WTC11 (cell line): ENCODE measurements at regions not wholly inside any gene's neighbourhood (a gene's known extent, or its start where the extent isn't known, plus 50 kb on each side); places are given as distances from the start of the nearest gene placed in this dataset.

Experiments
- ATAC-seq: fragments of 200-7000 bp; cut with Tn5 transposase; 2 replicates; pipeline ENCODE4 v1.10.0; 2021; ENCODE audit warnings: mild to moderate bottlenecking, moderate library complexity
- CTCF ChIA-PET: fragments of 300-600 bp; sonication (Branson Sonifier 250); formaldehyde crosslinking; loops from one replicate; lab custom pipeline; 2021; ENCODE audit warnings: antibody characterized with exemption; lab: Charles Lee
- POLR2A ChIA-PET: fragments of 350-600 bp; sonication (Branson Sonifier 250); formaldehyde crosslinking; loops from one replicate; lab custom pipeline; 2021; ENCODE audit warnings: antibody characterized with exemption; lab: Charles Lee
- DNase-seq: peaks from one replicate; pipeline ENCODE4 v3.0.0; 2021; ENCODE audit warnings: low spot score
- H3K27ac Mint-ChIP-seq: 2 replicates; pipeline ENCODE4 v1.8.0; 2021; ENCODE audit warnings: mixed read lengths
- H3K27me3 Mint-ChIP-seq: 2 replicates; pipeline ENCODE4 v1.8.0; 2021; ENCODE audit warnings: low read depth, mild to moderate bottlenecking, moderate library complexity, mixed read lengths
- H3K36me3 Mint-ChIP-seq: 2 replicates; pipeline ENCODE4 v1.8.0; 2021; ENCODE audit warnings: mixed read lengths
- H3K4me1 Mint-ChIP-seq: 2 replicates; pipeline ENCODE4 v1.8.0; 2022; ENCODE audit warnings: mixed read lengths
- H3K4me3 Mint-ChIP-seq: 2 replicates; pipeline ENCODE4 v1.8.0; 2021; ENCODE audit warnings: mild to moderate bottlenecking, moderate library complexity, mixed read lengths
- H3K9me3 Mint-ChIP-seq: 2 replicates; pipeline ENCODE4 v1.8.0; 2021; ENCODE audit warnings: mixed read lengths
- FOXJ3 ChIP-seq: sonication (generic); formaldehyde crosslinking; IDR thresholded peaks from 2 replicates; pipeline ENCODE4 v1.9.0; 2021; ENCODE audit warnings: missing genetic modification reagents, mild to moderate bottlenecking, borderline replicate concordance
- FOXP1 ChIP-seq: sonication (generic); formaldehyde crosslinking; IDR thresholded peaks from 2 replicates; pipeline ENCODE4 v1.8.0; 2022; ENCODE audit warnings: missing genetic modification reagents, mild to moderate bottlenecking, moderate library complexity, borderline replicate concordance
- MXD4 ChIP-seq: fragments of 250-450 bp; sonication (Bioruptor Pico); IDR thresholded peaks from 2 replicates; pipeline ENCODE4 v1.8.0; 2021; ENCODE audit warnings: mild to moderate bottlenecking, moderate library complexity, borderline replicate concordance
- RELA ChIP-seq: sonication (generic); formaldehyde crosslinking; IDR thresholded peaks from 2 replicates; pipeline ENCODE4 v1.8.1; 2022; ENCODE audit warnings: missing genetic modification reagents, mild to moderate bottlenecking, borderline replicate concordance
- TP53 ChIP-seq: sonication (generic); formaldehyde crosslinking; IDR thresholded peaks from 2 replicates; pipeline ENCODE4 v1.8.1; 2023; ENCODE audit warnings: mild to moderate bottlenecking, missing genetic modification reagents
- ZNF232 ChIP-seq: sonication (generic); formaldehyde crosslinking; IDR thresholded peaks from 2 replicates; pipeline ENCODE4 v1.8.0; 2022; ENCODE audit warnings: mild to moderate bottlenecking, missing genetic modification reagents
- TF ChIP-seq, protein P1 (sequence below): fragments of 250-450 bp; sonication (Bioruptor Pico); conservative IDR thresholded peaks from 2 replicates; pipeline ENCODE4 v1.9.0; 2021; ENCODE audit warnings: mild to moderate bottlenecking
- TF ChIP-seq, protein P2 (sequence below): sonication (generic); formaldehyde crosslinking; conservative IDR thresholded peaks from 2 replicates; pipeline ENCODE4 v1.8.1; 2023; ENCODE audit warnings: mild to moderate bottlenecking, low read depth, missing genetic modification reagents, moderate library complexity
- TF ChIP-seq, protein P3 (sequence below): sonication (generic); formaldehyde crosslinking; IDR thresholded peaks from 2 replicates; pipeline ENCODE4 v1.8.1; 2023; ENCODE audit warnings: mild to moderate bottlenecking, missing genetic modification reagents, borderline replicate concordance
- TF ChIP-seq, protein P4 (sequence below): sonication (generic); formaldehyde crosslinking; IDR thresholded peaks from 2 replicates; pipeline ENCODE4 v1.8.0; 2022; ENCODE audit warnings: mild to moderate bottlenecking, missing genetic modification reagents
- TF ChIP-seq, protein P5 (sequence below): sonication (generic); formaldehyde crosslinking; IDR thresholded peaks from 2 replicates; pipeline ENCODE4 v1.8.0; 2023; ENCODE audit warnings: missing genetic modification reagents
- TF ChIP-seq, protein P6 (sequence below): sonication (generic); formaldehyde crosslinking; IDR thresholded peaks from 2 replicates; pipeline ENCODE4 v1.8.0; 2022; ENCODE audit warnings: mild to moderate bottlenecking, missing genetic modification reagents
- TF ChIP-seq, protein P7 (sequence below): sonication (generic); formaldehyde crosslinking; IDR thresholded peaks from 2 replicates; pipeline ENCODE4 v1.8.1; 2022; ENCODE audit warnings: low read depth, missing genetic modification reagents, borderline replicate concordance

DNA sequence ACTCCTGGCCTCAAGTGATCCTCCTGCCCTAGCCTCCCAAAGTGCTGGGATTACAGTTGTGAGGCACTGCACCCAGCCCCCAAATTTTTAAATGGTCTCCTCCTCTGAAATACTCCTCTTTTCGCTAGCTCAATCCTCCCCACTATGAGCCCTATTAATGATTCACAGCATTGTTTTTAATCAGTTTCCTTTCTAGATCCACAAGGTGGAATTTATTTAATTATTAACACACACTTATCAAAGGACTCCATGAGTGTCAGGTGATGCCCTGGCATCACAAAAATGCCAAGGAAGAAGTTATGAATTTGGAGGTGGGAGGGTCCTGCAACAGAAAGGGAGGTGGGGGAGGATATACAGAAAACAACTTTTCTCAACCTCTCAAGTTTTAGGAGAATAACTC, 806.5 kb downstream of the PRELID2 start:
- peaks cover 23% of the 10 kb centered on the region for H3K27me3 Mint-ChIP-seq
- peaks cover 15% of the 10 kb centered on the region for H3K4me1 Mint-ChIP-seq
- DNase-seq = no peak
- H3K27ac Mint-ChIP-seq = no peak overlapping the region
- CTCF ChIA-PET = no interaction called here
- no peaks in the 10 kb centered on the region for H3K9me3 Mint-ChIP-seq
- H3K36me3 Mint-ChIP-seq = no peaks in the 10 kb centered on the region
- ATAC-seq = no peak
- no peak for TF ChIP-seq RELA (CRISPR knock-in tag)
- TF ChIP-seq, protein P1, sequence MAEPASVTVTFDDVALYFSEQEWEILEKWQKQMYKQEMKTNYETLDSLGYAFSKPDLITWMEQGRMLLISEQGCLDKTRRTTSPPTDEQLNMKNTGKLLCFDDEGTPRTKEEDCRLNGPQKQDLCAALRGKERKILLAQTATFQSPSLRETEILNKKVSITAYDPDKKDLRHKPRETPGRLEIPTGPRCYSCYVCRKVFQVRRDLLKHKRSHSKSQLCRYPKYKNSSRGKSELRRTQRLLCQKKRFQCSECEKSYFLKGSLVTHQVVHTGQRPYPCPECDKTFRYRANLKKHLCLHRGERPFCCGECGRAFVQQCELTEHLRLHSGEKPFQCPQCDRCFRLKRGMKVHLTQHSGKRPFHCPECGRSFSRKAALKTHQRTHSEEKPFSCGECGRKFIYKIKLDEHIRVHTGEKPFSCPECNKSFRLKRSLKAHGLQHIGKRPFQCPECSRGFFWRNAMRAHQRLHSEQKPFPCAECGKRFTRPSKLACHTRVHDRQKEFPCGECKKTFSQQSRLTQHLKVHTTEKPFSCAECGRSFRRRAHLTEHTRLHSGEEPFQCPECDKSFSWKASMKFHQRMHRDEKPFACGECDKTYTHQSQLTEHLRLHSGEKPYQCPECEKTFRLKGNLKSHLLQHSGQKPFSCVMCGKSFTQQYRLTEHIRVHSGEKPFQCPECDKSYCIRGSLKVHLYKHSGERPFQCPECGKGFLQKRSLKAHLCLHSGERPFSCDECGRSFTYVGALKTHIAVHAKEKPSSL (CRISPR knock-in tag) = no peak
- TF ChIP-seq FOXP1 (CRISPR knock-in tag) = no peak
- TF ChIP-seq, protein P2, sequence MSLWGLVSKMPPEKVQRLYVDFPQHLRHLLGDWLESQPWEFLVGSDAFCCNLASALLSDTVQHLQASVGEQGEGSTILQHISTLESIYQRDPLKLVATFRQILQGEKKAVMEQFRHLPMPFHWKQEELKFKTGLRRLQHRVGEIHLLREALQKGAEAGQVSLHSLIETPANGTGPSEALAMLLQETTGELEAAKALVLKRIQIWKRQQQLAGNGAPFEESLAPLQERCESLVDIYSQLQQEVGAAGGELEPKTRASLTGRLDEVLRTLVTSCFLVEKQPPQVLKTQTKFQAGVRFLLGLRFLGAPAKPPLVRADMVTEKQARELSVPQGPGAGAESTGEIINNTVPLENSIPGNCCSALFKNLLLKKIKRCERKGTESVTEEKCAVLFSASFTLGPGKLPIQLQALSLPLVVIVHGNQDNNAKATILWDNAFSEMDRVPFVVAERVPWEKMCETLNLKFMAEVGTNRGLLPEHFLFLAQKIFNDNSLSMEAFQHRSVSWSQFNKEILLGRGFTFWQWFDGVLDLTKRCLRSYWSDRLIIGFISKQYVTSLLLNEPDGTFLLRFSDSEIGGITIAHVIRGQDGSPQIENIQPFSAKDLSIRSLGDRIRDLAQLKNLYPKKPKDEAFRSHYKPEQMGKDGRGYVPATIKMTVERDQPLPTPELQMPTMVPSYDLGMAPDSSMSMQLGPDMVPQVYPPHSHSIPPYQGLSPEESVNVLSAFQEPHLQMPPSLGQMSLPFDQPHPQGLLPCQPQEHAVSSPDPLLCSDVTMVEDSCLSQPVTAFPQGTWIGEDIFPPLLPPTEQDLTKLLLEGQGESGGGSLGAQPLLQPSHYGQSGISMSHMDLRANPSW = no peak
- TF ChIP-seq, protein P3, sequence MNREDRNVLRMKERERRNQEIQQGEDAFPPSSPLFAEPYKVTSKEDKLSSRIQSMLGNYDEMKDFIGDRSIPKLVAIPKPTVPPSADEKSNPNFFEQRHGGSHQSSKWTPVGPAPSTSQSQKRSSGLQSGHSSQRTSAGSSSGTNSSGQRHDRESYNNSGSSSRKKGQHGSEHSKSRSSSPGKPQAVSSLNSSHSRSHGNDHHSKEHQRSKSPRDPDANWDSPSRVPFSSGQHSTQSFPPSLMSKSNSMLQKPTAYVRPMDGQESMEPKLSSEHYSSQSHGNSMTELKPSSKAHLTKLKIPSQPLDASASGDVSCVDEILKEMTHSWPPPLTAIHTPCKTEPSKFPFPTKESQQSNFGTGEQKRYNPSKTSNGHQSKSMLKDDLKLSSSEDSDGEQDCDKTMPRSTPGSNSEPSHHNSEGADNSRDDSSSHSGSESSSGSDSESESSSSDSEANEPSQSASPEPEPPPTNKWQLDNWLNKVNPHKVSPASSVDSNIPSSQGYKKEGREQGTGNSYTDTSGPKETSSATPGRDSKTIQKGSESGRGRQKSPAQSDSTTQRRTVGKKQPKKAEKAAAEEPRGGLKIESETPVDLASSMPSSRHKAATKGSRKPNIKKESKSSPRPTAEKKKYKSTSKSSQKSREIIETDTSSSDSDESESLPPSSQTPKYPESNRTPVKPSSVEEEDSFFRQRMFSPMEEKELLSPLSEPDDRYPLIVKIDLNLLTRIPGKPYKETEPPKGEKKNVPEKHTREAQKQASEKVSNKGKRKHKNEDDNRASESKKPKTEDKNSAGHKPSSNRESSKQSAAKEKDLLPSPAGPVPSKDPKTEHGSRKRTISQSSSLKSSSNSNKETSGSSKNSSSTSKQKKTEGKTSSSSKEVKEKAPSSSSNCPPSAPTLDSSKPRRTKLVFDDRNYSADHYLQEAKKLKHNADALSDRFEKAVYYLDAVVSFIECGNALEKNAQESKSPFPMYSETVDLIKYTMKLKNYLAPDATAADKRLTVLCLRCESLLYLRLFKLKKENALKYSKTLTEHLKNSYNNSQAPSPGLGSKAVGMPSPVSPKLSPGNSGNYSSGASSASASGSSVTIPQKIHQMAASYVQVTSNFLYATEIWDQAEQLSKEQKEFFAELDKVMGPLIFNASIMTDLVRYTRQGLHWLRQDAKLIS (CRISPR knock-in tag) = no peak
- no peak for TF ChIP-seq FOXJ3 (CRISPR knock-in tag)
- no peak for TF ChIP-seq MXD4 (CRISPR knock-in tag)
- TF ChIP-seq, protein P4, sequence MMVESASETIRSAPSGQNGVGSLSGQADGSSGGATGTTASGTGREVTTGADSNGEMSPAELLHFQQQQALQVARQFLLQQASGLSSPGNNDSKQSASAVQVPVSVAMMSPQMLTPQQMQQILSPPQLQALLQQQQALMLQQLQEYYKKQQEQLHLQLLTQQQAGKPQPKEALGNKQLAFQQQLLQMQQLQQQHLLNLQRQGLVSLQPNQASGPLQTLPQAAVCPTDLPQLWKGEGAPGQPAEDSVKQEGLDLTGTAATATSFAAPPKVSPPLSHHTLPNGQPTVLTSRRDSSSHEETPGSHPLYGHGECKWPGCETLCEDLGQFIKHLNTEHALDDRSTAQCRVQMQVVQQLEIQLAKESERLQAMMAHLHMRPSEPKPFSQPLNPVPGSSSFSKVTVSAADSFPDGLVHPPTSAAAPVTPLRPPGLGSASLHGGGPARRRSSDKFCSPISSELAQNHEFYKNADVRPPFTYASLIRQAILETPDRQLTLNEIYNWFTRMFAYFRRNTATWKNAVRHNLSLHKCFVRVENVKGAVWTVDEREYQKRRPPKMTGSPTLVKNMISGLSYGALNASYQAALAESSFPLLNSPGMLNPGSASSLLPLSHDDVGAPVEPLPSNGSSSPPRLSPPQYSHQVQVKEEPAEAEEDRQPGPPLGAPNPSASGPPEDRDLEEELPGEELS (CRISPR knock-in tag) = no peak
- no peak for TF ChIP-seq TP53 (CRISPR knock-in tag)
- POLR2A ChIA-PET = no interaction called here
- H3K4me3 Mint-ChIP-seq = no peak overlapping the region

DNA sequence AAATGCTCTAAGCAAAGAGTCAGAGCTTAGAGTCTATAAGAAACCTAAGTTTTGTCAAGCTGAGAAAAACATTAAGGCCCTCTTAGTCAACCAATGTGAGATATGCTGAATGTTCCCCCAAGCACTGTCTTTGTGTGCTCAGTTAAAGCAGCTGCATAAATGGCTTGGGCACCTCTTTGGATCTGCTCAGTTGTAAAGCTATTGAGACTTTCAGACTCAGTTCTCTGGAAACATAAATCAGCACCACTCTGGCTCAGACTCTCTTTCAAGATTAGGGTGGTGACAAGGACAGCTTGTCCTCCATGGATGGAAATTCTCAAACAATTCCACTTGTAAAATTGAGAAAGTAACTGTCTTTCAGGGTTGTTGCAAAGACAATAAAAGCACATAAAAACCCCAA, 807.9 kb downstream of the PRELID2 start:
- Mint-ChIP-seq H3K36me3 (no peaks in the 10 kb centered on the region), H3K4me3 (no peak overlapping the region), H3K9me3 (no peaks in the 10 kb centered on the region), H3K27ac (no peak overlapping the region), H3K4me1 (peaks cover 15% of the 10 kb centered on the region), H3K27me3 (peaks cover 19% of the 10 kb centered on the region)
- TF ChIP-seq, protein P5, sequence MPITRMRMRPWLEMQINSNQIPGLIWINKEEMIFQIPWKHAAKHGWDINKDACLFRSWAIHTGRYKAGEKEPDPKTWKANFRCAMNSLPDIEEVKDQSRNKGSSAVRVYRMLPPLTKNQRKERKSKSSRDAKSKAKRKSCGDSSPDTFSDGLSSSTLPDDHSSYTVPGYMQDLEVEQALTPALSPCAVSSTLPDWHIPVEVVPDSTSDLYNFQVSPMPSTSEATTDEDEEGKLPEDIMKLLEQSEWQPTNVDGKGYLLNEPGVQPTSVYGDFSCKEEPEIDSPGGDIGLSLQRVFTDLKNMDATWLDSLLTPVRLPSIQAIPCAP = no peak
- TF ChIP-seq, protein P6, sequence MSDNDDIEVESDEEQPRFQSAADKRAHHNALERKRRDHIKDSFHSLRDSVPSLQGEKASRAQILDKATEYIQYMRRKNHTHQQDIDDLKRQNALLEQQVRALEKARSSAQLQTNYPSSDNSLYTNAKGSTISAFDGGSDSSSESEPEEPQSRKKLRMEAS (CRISPR knock-in tag) = no peak
- TF ChIP-seq, protein P3 (CRISPR knock-in tag) = no peak
- TF ChIP-seq, protein P7, sequence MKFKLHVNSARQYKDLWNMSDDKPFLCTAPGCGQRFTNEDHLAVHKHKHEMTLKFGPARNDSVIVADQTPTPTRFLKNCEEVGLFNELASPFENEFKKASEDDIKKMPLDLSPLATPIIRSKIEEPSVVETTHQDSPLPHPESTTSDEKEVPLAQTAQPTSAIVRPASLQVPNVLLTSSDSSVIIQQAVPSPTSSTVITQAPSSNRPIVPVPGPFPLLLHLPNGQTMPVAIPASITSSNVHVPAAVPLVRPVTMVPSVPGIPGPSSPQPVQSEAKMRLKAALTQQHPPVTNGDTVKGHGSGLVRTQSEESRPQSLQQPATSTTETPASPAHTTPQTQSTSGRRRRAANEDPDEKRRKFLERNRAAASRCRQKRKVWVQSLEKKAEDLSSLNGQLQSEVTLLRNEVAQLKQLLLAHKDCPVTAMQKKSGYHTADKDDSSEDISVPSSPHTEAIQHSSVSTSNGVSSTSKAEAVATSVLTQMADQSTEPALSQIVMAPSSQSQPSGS (CRISPR knock-in tag) = no peak
- TF ChIP-seq, protein P4 (CRISPR knock-in tag) = no peak
- TF ChIP-seq ZNF232 (CRISPR knock-in tag) (no peak), FOXP1 (CRISPR knock-in tag) (no peak)
- peak; percentile 64 for ATAC-seq
- DNase-seq = no peak
- POLR2A ChIA-PET = no interaction called here
- CTCF ChIA-PET = no interaction called here
